GM18505 (cell line): ENCODE measurements at regions not wholly inside any gene's neighbourhood (a gene's known extent, or its start where the extent isn't known, plus 50 kb on each side); places are given as distances from the start of the nearest gene placed in this dataset.

Source experiments
- ATAC-seq: cut with Tn5 transposase; IDR thresholded peaks from one replicate; pipeline ENCODE4 v1.9.1; 2021; ENCODE audit not compliant: unreplicated experiment
- POLR2A ChIP-seq: IDR thresholded peaks from 4 replicates; pipeline ENCODE4 v1.6.1; 2011; ENCODE audit warnings: borderline replicate concordance; ENCODE audit not compliant: insufficient read depth, insufficient read length; ENCODE audit errors: extremely low read depth

- no peak for TF ChIP-seq POLR2A
- no peak for ATAC-seq
Observed at GRCh38 chr20:52820641-52821292, 151.4 kb upstream of the TSHZ2 start.

- TF ChIP-seq POLR2A: no peak
Observed at GRCh38 chr20:52818491-52818890, 153.7 kb upstream of the TSHZ2 start.

GRCh38 chr20:52817981-52818380 is 154.2 kb upstream of the TSHZ2 start:
- TF ChIP-seq POLR2A: no peak
- ATAC-seq: no peak

More at GRCh38 chr20:52818491-52818890, 153.7 kb upstream of the TSHZ2 start:
- no peak for ATAC-seq

GRCh38 chr20:52817511-52817910 is 154.6 kb upstream of the TSHZ2 start:
- TF ChIP-seq POLR2A: no peak
- no peak for ATAC-seq

GRCh38 chr20:52814371-52814770 is 157.8 kb upstream of the TSHZ2 start:
- no peak for ATAC-seq
- no peak for TF ChIP-seq POLR2A

GRCh38 chr20:52812231-52812847 is 159.8 kb upstream of the TSHZ2 start:
- no peak for TF ChIP-seq POLR2A
- no peak for ATAC-seq

- ATAC-seq: no peak
- no peak for TF ChIP-seq POLR2A
Observed at GRCh38 chr20:52809003-52809402, 163.2 kb upstream of the TSHZ2 start.

GRCh38 chr20:52806918-52807317 is 165.2 kb upstream of the TSHZ2 start:
- no peak for TF ChIP-seq POLR2A
- no peak for ATAC-seq

- TF ChIP-seq POLR2A: no peak
- no peak for ATAC-seq
Observed at GRCh38 chr20:52805843-52806242, 166.3 kb upstream of the TSHZ2 start.

GRCh38 chr20:52805296-52805571 is 166.9 kb upstream of the TSHZ2 start:
- TF ChIP-seq POLR2A: no peak
- ATAC-seq: no peak

GRCh38 chr20:52804497-52805295 is 167.5 kb upstream of the TSHZ2 start:
- TF ChIP-seq POLR2A: no peak
- no peak for ATAC-seq

- no peak for TF ChIP-seq POLR2A
- ATAC-seq: no peak
Observed at GRCh38 chr20:52801628-52802006, 170.5 kb upstream of the TSHZ2 start.

- no peak for TF ChIP-seq POLR2A
- no peak for ATAC-seq
Observed at GRCh38 chr20:52800734-52801627, 171.2 kb upstream of the TSHZ2 start.
